HepG2 (cell line): ENCODE measurements at regions not wholly inside any gene's neighbourhood (a gene's known extent, or its start where the extent isn't known, plus 50 kb on each side); places are given as distances from the start of the nearest gene placed in this dataset.

ENCODE experiments used
- ATAC-seq: fragments of 200-7000 bp; cut with Tn5 transposase; 3 replicates; pipeline ENCODE4 v1.9.1; 2020; ENCODE audit warnings: mild to moderate bottlenecking, moderate library complexity
- BruUV-seq: library from RNA; stranded (reverse); fragments of 400-500 nt; replicated peaks from 2 replicates; lab custom pipeline; 2021; lab: Mats Ljungman, UMichigan
- CTCF ChIA-PET: fragments of 300-600 bp; formaldehyde crosslinking; extraction: SDS; loops from one replicate; lab custom pipeline; 2021; ENCODE audit warnings: low total read pairs, inconsistent platforms, low intra/inter-chr PET ratio; lab: Yijun Ruan, JAX
- POLR2A ChIA-PET: fragments of 350-600 bp; sonication (Branson Sonifier 250); formaldehyde crosslinking; loops from one replicate; lab custom pipeline; 2020; ENCODE audit warnings: antibody characterized with exemption, inconsistent platforms; lab: Yijun Ruan, JAX
- DNase-seq: peaks from one replicate; pipeline ENCODE4 v3.0.0-alpha.2; 2015; ENCODE audit warnings: low spot score
- FAIRE-seq: peaks from 3 replicates; lab custom pipeline; 2011; peaks lifted over from hg19 to GRCh38; lab: Jason Lieb, UNC
- H2AFZ ChIP-seq: one replicate; pipeline ENCODE4 v1.6.1; 2011; ENCODE audit warnings: low read length, inconsistent platforms
- H3K27ac ChIP-seq: fragments of 300-600 bp; 3 replicates; pipeline ENCODE4 v1.8.0; 2011; ENCODE audit warnings: mixed run types, mild to moderate bottlenecking, mixed read lengths, low read length, inconsistent platforms; ENCODE audit not compliant: insufficient read depth; ENCODE audit errors: extremely low read length
- H3K27me3 ChIP-seq, 2 experiments: fragments of 200-600 bp in 1 of 2; 2 replicates in 1 of 2; 3 replicates in 1 of 2; pipeline versions ENCODE4 v1.6.0 to v1.8.0; 2011; ENCODE audit warnings: low read length in 2 of 2, mild to moderate bottlenecking in 2 of 2, moderate library complexity in 2 of 2, inconsistent platforms in 1 of 2; ENCODE audit not compliant: insufficient read depth in 2 of 2, control insufficient read depth in 1 of 2
- H3K36me3 ChIP-seq, 2 experiments: fragments of 200-600 bp in 1 of 2; replicated peaks in 1 of 2; 2 replicates in 1 of 2; 3 replicates in 1 of 2; pipeline versions ENCODE4 v1.5.1 to v1.8.0; 2011; ENCODE audit warnings: low read length in 2 of 2, inconsistent platforms in 1 of 2; ENCODE audit not compliant: insufficient read depth in 2 of 2, control insufficient read depth in 1 of 2
- H3K4me1 ChIP-seq: 2 replicates; pipeline ENCODE4 v1.5.1; 2012; ENCODE audit warnings: low read length, inconsistent platforms; ENCODE audit not compliant: insufficient read depth
- H3K4me2 ChIP-seq: 2 replicates; pipeline ENCODE4 v1.6.0; 2011; ENCODE audit warnings: low read depth, low read length, inconsistent platforms
- H3K4me3 ChIP-seq, 3 experiments: fragments of 200-600 bp in 1 of 3; sonication (generic), shearing (Covaris generic) in 1 of 3; replicated peaks in 1 of 3; 2 replicates each; pipeline ENCODE4 v1.5.1; 2011 to 2016; ENCODE audit warnings: low read length in 3 of 3, inconsistent platforms in 2 of 3, low read depth in 2 of 3, mild to moderate bottlenecking in 2 of 3, control low read depth in 1 of 3, mixed read lengths in 1 of 3; ENCODE audit not compliant: insufficient read depth in 1 of 3
- H3K79me2 ChIP-seq: one replicate; pipeline ENCODE4 v1.6.1; 2011; ENCODE audit warnings: low read length, inconsistent platforms; ENCODE audit not compliant: insufficient read depth
- H3K9ac ChIP-seq: 2 replicates; pipeline ENCODE4 v1.6.0; 2011; ENCODE audit warnings: mild to moderate bottlenecking, low read depth, low read length, inconsistent platforms; ENCODE audit not compliant: insufficient read depth
- H3K9me3 ChIP-seq: 2 replicates; pipeline ENCODE4 v1.5.1; 2012; ENCODE audit warnings: mild to moderate bottlenecking, low read length
- H4K20me1 ChIP-seq: 2 replicates; pipeline ENCODE4 v1.6.0; 2011; ENCODE audit warnings: inconsistent platforms, mild to moderate bottlenecking, low read length, moderate library complexity; ENCODE audit not compliant: insufficient read depth
- CBX2 ChIP-seq, 2 experiments: fragments of 200-600 bp in 1 of 2; sonication (generic); formaldehyde crosslinking in 1 of 2; IDR thresholded peaks; 2 replicates each; pipeline versions ENCODE4 v1.7.0 to v1.8.1; 2018 to 2022; ENCODE audit warnings: low read depth in 2 of 2, low read length in 1 of 2, mild to moderate bottlenecking in 1 of 2, missing genetic modification reagents in 1 of 2
- CENPX ChIP-seq: sonication (generic); formaldehyde crosslinking; IDR thresholded peaks from 2 replicates; pipeline ENCODE4 v1.9.0; 2021; ENCODE audit warnings: mild to moderate bottlenecking, missing genetic modification reagents, moderate library complexity
- FOSL2 ChIP-seq: sonication (generic); formaldehyde crosslinking; IDR thresholded peaks from 2 replicates; pipeline ENCODE4 v1.4.0; 2020; ENCODE audit warnings: missing genetic modification reagents
- KAT8 ChIP-seq: IDR thresholded peaks from 2 replicates; pipeline ENCODE4 v1.6.1; 2016; ENCODE audit warnings: missing genetic modification reagents, missing compliant biosample characterization
- MAFK ChIP-seq, 2 experiments: IDR thresholded peaks in 1 of 2; conservative IDR thresholded peaks in 1 of 2; 2 replicates each; pipeline ENCODE4 v1.6.1; 2011; ENCODE audit warnings: improper control_type of control experiment in 2 of 2, low read length in 2 of 2
- NR3C1 ChIP-seq: sonication (generic); formaldehyde crosslinking; IDR thresholded peaks from 2 replicates; pipeline ENCODE4 v1.4.0; 2020; ENCODE audit warnings: missing genetic modification reagents
- POGZ ChIP-seq: sonication (generic); formaldehyde crosslinking; IDR thresholded peaks from 2 replicates; pipeline ENCODE4 v1.4.0; 2020; ENCODE audit warnings: mild to moderate bottlenecking, missing genetic modification reagents
- PRMT3 ChIP-seq: sonication (generic); formaldehyde crosslinking; IDR thresholded peaks from 2 replicates; pipeline ENCODE4 v1.8.1; 2022; ENCODE audit warnings: low read depth, mild to moderate bottlenecking, moderate library complexity, missing genetic modification reagents, borderline replicate concordance
- RFXANK ChIP-seq: IDR thresholded peaks from 2 replicates; pipeline ENCODE4 v1.6.1; 2016
- XRCC5 ChIP-seq: fragments of 200-400 bp; formaldehyde crosslinking; optimal IDR thresholded peaks from 2 replicates; pipeline ENCODE3; 2017; ENCODE audit warnings: mild to moderate bottlenecking, low read length
- ZMYM3 ChIP-seq: sonication (generic); formaldehyde crosslinking; IDR thresholded peaks from 2 replicates; pipeline ENCODE4 v1.5.1; 2020; ENCODE audit warnings: mild to moderate bottlenecking, missing genetic modification reagents
- ZNF256 ChIP-seq: sonication (generic); formaldehyde crosslinking; conservative IDR thresholded peaks from 2 replicates; pipeline ENCODE4 v1.4.0; 2020; ENCODE audit warnings: missing genetic modification reagents
- ZNF274 ChIP-seq: sonication (generic); formaldehyde crosslinking; IDR thresholded peaks from 2 replicates; pipeline ENCODE4 v1.5.1; 2020; ENCODE audit warnings: mild to moderate bottlenecking, missing genetic modification reagents
- ZNF644 ChIP-seq: IDR thresholded peaks from 2 replicates; pipeline ENCODE4 v1.6.1; 2016; ENCODE audit warnings: low read depth
- ZSCAN22 ChIP-seq: sonication (generic); formaldehyde crosslinking; IDR thresholded peaks from 2 replicates; pipeline ENCODE4 v1.4.0; 2020; ENCODE audit warnings: mild to moderate bottlenecking, missing genetic modification reagents
- ZSCAN31 ChIP-seq: sonication (generic); formaldehyde crosslinking; IDR thresholded peaks from 2 replicates; pipeline ENCODE4 v1.5.0; 2020; ENCODE audit warnings: low read depth, mild to moderate bottlenecking, missing genetic modification reagents
- WGBS: methylation state at CpG from one replicate; pipeline ENCODE4 v1.1.6; 2017; ENCODE audit warnings: low lambda C conversion rate; 5-methylcytosine and 5-hydroxymethylcytosine counted together
- in situ Hi-C: cut with HindIII; loops from 2 replicates; pipeline ENCODE4 v1.10.0; 2017; ENCODE audit warnings: low pct_unique_long_range_greater_than_20kb; ENCODE audit not compliant: extremely low pct_ligation_motif_present
- intact Hi-C: fragments of 100-400 bp; cut with micrococcal nuclease; formaldehyde crosslinking; loops from one replicate; pipeline ENCODE4 v1.10.0; 2022; ENCODE audit not compliant: unreplicated experiment
- TF ChIP-seq, protein P1 (sequence below): sonication (generic); formaldehyde crosslinking; IDR thresholded peaks from 2 replicates; pipeline ENCODE4 v1.5.0; 2020; ENCODE audit warnings: missing genetic modification reagents
- TF ChIP-seq, protein P2 (sequence below): sonication (generic); formaldehyde crosslinking; IDR thresholded peaks from 2 replicates; pipeline ENCODE4 v1.8.1; 2023; ENCODE audit warnings: missing genetic modification reagents, mild to moderate bottlenecking, borderline replicate concordance
- TF ChIP-seq, protein P3 (sequence below): sonication (generic); formaldehyde crosslinking; conservative IDR thresholded peaks from 2 replicates; pipeline ENCODE4 v1.4.0; 2020; ENCODE audit warnings: missing genetic modification reagents
- TF ChIP-seq, protein P4 (sequence below): sonication (generic); formaldehyde crosslinking; IDR thresholded peaks from 2 replicates; pipeline ENCODE4 v1.4.0; 2020; ENCODE audit warnings: missing genetic modification reagents

DNA sequence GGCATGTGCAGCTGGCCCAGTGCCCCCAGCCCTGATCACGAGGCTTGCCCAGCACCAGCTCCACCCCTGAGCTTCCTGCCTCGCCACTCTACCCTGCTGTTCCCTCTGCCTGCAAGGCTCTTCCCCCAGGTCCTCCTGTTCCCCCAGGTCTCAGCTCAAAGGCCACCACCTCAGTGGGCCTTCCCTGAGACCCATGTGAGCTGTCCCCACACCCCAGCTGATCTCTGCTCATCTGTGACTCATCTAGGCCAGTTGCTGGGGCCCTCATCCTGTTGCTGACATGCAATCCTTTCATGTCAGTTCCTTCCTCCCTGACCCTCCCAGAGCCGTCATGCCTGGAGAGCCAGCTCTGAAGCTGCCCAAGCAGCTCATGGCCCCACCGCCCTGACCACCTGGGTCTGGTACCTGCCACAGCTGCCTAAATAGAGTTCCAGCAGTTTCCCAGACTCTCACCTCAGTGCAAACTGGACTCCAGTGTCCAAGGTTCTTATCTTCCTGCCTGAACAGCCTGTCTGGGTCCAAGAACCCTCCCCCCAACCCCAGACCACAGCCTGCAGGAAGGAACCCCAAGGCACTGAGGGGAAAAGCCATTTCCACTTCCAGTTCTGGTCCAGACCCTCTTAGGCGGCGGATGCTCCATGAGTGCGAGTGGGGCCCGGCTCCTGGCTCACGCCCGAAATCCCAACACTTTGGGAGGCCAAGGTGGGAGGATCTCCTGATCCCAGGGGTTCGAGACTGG is 116.6 kb upstream of the IQSEC1 start:
- Histone ChIP-seq H3K4me3 (peak overlapping the region in 1 of 3 experiments; percentile 14; a peak in 1 of 6 replicates), H4K20me1 (peaks cover 10% of the 10 kb centered on the region; the same call in 1 of the 2 replicates), H3K79me2 (peaks cover 10% of the 10 kb centered on the region), H3K9ac (peak overlapping the region; percentile 26), H2AFZ (no peak overlapping the region), H3K9me3 (no peaks in the 10 kb centered on the region), H3K4me2 (peak overlapping the region; percentile 51), H3K4me1 (peaks cover 64% of the 10 kb centered on the region), H3K27me3 (no peaks in the 10 kb centered on the region), H3K27ac (peak overlapping the region; percentile 66), H3K36me3 (no peaks in the 10 kb centered on the region)
- ChIA-PET POLR2A (interaction anchor here (1.1 to 1.5 kb wide), 3 partner anchors 74 to 290 kb away, joined by 3 to 5 read pairs (median 4); partner anchors contain the start of gene HDAC11), CTCF (no interaction called here)
- FAIRE-seq (peak; percentile 72), ATAC-seq (peak; percentile 86), DNase-seq (peak; percentile 90)
- WGBS, result 76% methylated on average over 10 of the region's 11 CpGs
- in situ Hi-C loops (no loop called here), intact Hi-C loops (loop anchor here (1.0 to 5.0 kb wide), 2 partner anchors 92 to 98 kb away; no protein-coding TSS in a partner anchor)
- no TSS peak for BruUV-seq
- no peak for TF ChIP-seq PRMT3
- TF ChIP-seq ZNF256, result no peak
- no peak for TF ChIP-seq CENPX
- no peak for TF ChIP-seq NR3C1 (CRISPR knock-in tag)
- peak; percentile 88 for TF ChIP-seq ZNF644
- TF ChIP-seq RFXANK (CRISPR knock-in tag), result no peak
- TF ChIP-seq, protein P1, sequence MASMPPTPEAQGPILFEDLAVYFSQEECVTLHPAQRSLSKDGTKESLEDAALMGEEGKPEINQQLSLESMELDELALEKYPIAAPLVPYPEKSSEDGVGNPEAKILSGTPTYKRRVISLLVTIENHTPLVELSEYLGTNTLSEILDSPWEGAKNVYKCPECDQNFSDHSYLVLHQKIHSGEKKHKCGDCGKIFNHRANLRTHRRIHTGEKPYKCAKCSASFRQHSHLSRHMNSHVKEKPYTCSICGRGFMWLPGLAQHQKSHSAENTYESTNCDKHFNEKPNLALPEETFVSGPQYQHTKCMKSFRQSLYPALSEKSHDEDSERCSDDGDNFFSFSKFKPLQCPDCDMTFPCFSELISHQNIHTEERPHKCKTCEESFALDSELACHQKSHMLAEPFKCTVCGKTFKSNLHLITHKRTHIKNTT (CRISPR knock-in tag), result no peak
- no peak for TF ChIP-seq XRCC5
- TF ChIP-seq, protein P2, sequence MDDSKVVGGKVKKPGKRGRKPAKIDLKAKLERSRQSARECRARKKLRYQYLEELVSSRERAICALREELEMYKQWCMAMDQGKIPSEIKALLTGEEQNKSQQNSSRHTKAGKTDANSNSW (CRISPR knock-in tag), result no peak
- 0 out of 4 replicates have a peak, but pooled peaks of 1 of the 2 experiments have one; percentile 9 for TF ChIP-seq MAFK (conservative IDR thresholded peaks at IDR 0.05 in 1 of 2, IDR thresholded peaks at IDR 0.05 in 1 of 2; ENCODE audit: low read length in 2 of 2)
- no peak for TF ChIP-seq ZSCAN22
- TF ChIP-seq KAT8 (CRISPR knock-in tag), result peak; percentile 59
- TF ChIP-seq, protein P3, sequence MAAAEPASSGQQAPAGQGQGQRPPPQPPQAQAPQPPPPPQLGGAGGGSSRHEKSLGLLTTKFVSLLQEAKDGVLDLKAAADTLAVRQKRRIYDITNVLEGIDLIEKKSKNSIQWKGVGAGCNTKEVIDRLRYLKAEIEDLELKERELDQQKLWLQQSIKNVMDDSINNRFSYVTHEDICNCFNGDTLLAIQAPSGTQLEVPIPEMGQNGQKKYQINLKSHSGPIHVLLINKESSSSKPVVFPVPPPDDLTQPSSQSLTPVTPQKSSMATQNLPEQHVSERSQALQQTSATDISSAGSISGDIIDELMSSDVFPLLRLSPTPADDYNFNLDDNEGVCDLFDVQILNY (CRISPR knock-in tag), result no peak
- TF ChIP-seq ZSCAN31 (CRISPR knock-in tag), result peak; percentile 39; the same call in 1 of the 2 replicates
- peak; percentile 99 for TF ChIP-seq FOSL2
- peak; percentile 73 for TF ChIP-seq POGZ (CRISPR knock-in tag)
- peak; percentile 95 for TF ChIP-seq ZMYM3 (CRISPR knock-in tag)
- no peak for TF ChIP-seq CBX2 (IDR thresholded peaks at IDR 0.05; ENCODE audit: low read depth, low read length)
- no peak for TF ChIP-seq CBX2 (CRISPR knock-in tag; IDR thresholded peaks at IDR 0.05; ENCODE audit: low read depth)
- peak; percentile 30; the same call in 1 of the 2 replicates for TF ChIP-seq ZNF274
- TF ChIP-seq, protein P4, sequence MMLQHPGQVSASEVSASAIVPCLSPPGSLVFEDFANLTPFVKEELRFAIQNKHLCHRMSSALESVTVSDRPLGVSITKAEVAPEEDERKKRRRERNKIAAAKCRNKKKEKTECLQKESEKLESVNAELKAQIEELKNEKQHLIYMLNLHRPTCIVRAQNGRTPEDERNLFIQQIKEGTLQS (CRISPR knock-in tag), result peak; percentile 92
